Ovary (tissue), 7 donors: ENCODE measurements at regions not wholly inside any gene's neighbourhood (a gene's known extent, or its start where the extent isn't known, plus 50 kb on each side); places are given as distances from the start of the nearest gene placed in this dataset.
"Not testable (repeated sequence)": the region's sequence is repeated elsewhere in the genome, so short reads cannot be mapped to it uniquely, and the experiment has no call there.

Experiments used
- DNase-seq, 5 donors: peaks; one replicate each; pipeline ENCODE4 v3.0.0-alpha.2; 2019 to 2020
- H3K27ac ChIP-seq, 2 donors: fragments of 200-600 bp; one replicate each; pipeline versions ENCODE4 v1.5.1 to v1.8.0; 2019 to 2022
- H3K27me3 ChIP-seq: fragments of 200-600 bp; one replicate; pipeline ENCODE4 v1.8.0; 2022
- H3K36me3 ChIP-seq: fragments of 200-600 bp; sonication (generic); one replicate; pipeline ENCODE4 v1.5.1; 2019
- H3K4me1 ChIP-seq: one replicate; pipeline ENCODE4 v1.8.1; 2013; ENCODE audit warnings: mild to moderate bottlenecking, moderate library complexity; ENCODE audit not compliant: insufficient read depth
- H3K4me3 ChIP-seq: fragments of 200-600 bp; sonication (generic); one replicate; pipeline ENCODE4 v1.5.1; 2017
- H3K9me3 ChIP-seq, 2 donors: fragments of 200-600 bp in 1 of 2; sonication (generic) in 1 of 2; one replicate each; pipeline versions ENCODE4 v1.5.1 to v1.8.1; 2013 to 2019; ENCODE audit warnings: mild to moderate bottlenecking in 1 of 2, moderate library complexity in 1 of 2
- CTCF ChIP-seq, 3 donors: fragments of 450-650 bp in 2 of 3; fragments of 200-600 bp in 1 of 3; IDR thresholded peaks; one replicate each; pipeline versions ENCODE4 v1.5.1 to v1.8.0; 2016 to 2022; ENCODE audit warnings: antibody characterized with exemption in 3 of 3, mild to moderate bottlenecking in 1 of 3
- EP300 ChIP-seq: sonication (generic); formaldehyde crosslinking; IDR thresholded peaks from one replicate; pipeline ENCODE4 v1.6.1; 2017; ENCODE audit warnings: antibody characterized with exemption
- POLR2A ChIP-seq: fragments of 450-650 bp; IDR thresholded peaks from one replicate; pipeline ENCODE4 v1.6.1; 2017; ENCODE audit warnings: antibody characterized with exemption, mild to moderate bottlenecking, moderate library complexity
- WGBS, 3 donors: extraction: QIAGEN DNeasy Blood & Tissue Kit in 1 of 3; methylation state at CpG; one replicate each; pipeline versions ENCODE4 v1.1.5 to v1.1.7; 2013 to 2017; 5-methylcytosine and 5-hydroxymethylcytosine counted together
- intact Hi-C, 4 donors: fragments of 100-400 bp; cut with DNase I; formaldehyde crosslinking; loops; one replicate each; pipeline versions ENCODE4 v1.11.0 to v1.15.1; 2022 to 2023
- donor health status: DM: no; HTN: no; CAD: no; lungs with moderate emphysema.
- donor health status: DM: no; HTN: no; CAD: no.
- donor health status: Bipolar disorder and iron deficiency.
- donor health status: DM: no; HTN: no; CAD: no.
- donor health status: DM: yes; HTN: yes; CAD: no.

GRCh38 chr12:24349051-24349799, 399.8 kb upstream of the SOX5 start:
- WGBS, 3 donors: 94 to 96% (median 95%) methylated on average over 4 of the region's 4 CpGs
- H3K4me3 ChIP-seq: no peak overlapping the region
- H3K36me3 ChIP-seq: no peaks in the 10 kb centered on the region
- TF ChIP-seq POLR2A (no peak), CTCF (IDR thresholded peaks at IDR 0.05) (no peak), EP300 (no peak)
- H3K27me3 ChIP-seq: no peaks in the 10 kb centered on the region
- H3K9me3 ChIP-seq: no peaks in the 10 kb centered on the region
- no peaks in the 10 kb centered on the region for H3K4me1 ChIP-seq
- no peak for DNase-seq
- H3K27ac ChIP-seq: no peak overlapping the region
- intact Hi-C loops: no loop called here

- DNase-seq, H3K4me3 ChIP-seq, H3K27me3 ChIP-seq, H3K27ac ChIP-seq, H3K4me1 ChIP-seq, intact Hi-C loops, H3K36me3 ChIP-seq, H3K9me3 ChIP-seq: not testable (repeated sequence)
- 91 to 97% (median 96%) methylated on average over 5 of the region's 5 CpGs for WGBS, 3 donors
These were observed 398.7 kb upstream of the SOX5 start for GRCh38 chr12:24348180-24348579.

GRCh38 chr12:24328261-24328660, 378.8 kb upstream of the SOX5 start:
- intact Hi-C loops: no loop called here
- peaks cover 1% of the 10 kb centered on the region for H3K4me1 ChIP-seq
- H3K9me3 ChIP-seq: no peaks in the 10 kb centered on the region
- H3K27me3 ChIP-seq: no peaks in the 10 kb centered on the region
- H3K36me3 ChIP-seq: no peaks in the 10 kb centered on the region
- no peak for DNase-seq
- no peak for TF ChIP-seq EP300
- TF ChIP-seq POLR2A: no peak
- no peak for TF ChIP-seq CTCF (IDR thresholded peaks at IDR 0.05)
- no peak overlapping the region for H3K27ac ChIP-seq
- H3K4me3 ChIP-seq: no peak overlapping the region

- WGBS, 3 donors: 85 to 89% (median 86%) methylated on average over 3 of the region's 3 CpGs
- H3K9me3 ChIP-seq: no peaks in the 10 kb centered on the region
- TF ChIP-seq POLR2A (no peak), CTCF (IDR thresholded peaks at IDR 0.05) (no peak), EP300 (no peak)
- H3K36me3 ChIP-seq: no peaks in the 10 kb centered on the region
- peaks cover 1% of the 10 kb centered on the region for H3K4me1 ChIP-seq
- H3K27ac ChIP-seq: no peak overlapping the region
- intact Hi-C loops: no loop called here
- DNase-seq: no peak
- H3K27me3 ChIP-seq: no peaks in the 10 kb centered on the region
- no peak overlapping the region for H3K4me3 ChIP-seq
These were observed 375.9 kb upstream of the SOX5 start for GRCh38 chr12:24325331-24325730.

- H3K27ac ChIP-seq: no peak overlapping the region
- 92 to 97% (median 97%) methylated on average over 6 of the region's 6 CpGs for WGBS, 3 donors
- intact Hi-C loops: no loop called here
- DNase-seq: no peak
- H3K36me3 ChIP-seq: no peaks in the 10 kb centered on the region
- H3K27me3 ChIP-seq: no peaks in the 10 kb centered on the region
- no peak for TF ChIP-seq CTCF (IDR thresholded peaks at IDR 0.05)
- no peak overlapping the region for H3K4me3 ChIP-seq
- H3K4me1 ChIP-seq: no peaks in the 10 kb centered on the region
- no peaks in the 10 kb centered on the region for H3K9me3 ChIP-seq
These were observed 358.4 kb upstream of the SOX5 start for GRCh38 chr12:24307716-24308335.
